ENCODE measurements at regions not wholly inside any gene's neighbourhood (a gene's known extent, or its start where the extent isn't known, plus 50 kb on each side); places are given as distances from the start of the nearest gene placed in this dataset.

- TF ChIP-seq CTCF (IDR thresholded peaks at IDR 0.05; ENCODE audit: low read length) (no peak), EZH2phosphoT487 (IDR thresholded peaks at IDR 0.05; ENCODE audit: low read length) (no peak), EZH2 (optimal IDR thresholded peaks at IDR 0.05; ENCODE audit: low read depth, low read length) (no peak)
Observed at GRCh38 chr16:60001523-60001922, 1267.4 kb upstream of the GOT2 start.
